LNCaP clone FGC (cell line): ENCODE measurements at regions not wholly inside any gene's neighbourhood (a gene's known extent, or its start where the extent isn't known, plus 50 kb on each side); places are given as distances from the start of the nearest gene placed in this dataset.

Experiments used
- DNase-seq: peaks from one replicate; pipeline ENCODE4 v3.0.0-alpha.2; 2011; ENCODE audit warnings: low read depth
- H3K4me3 ChIP-seq: 2 replicates; pipeline ENCODE4 v1.5.1; 2011; ENCODE audit warnings: mild to moderate bottlenecking, low read depth, low read length, control low read depth
- CTCF ChIP-seq: IDR thresholded peaks from 2 replicates; pipeline ENCODE4 v1.5.1; 2012; ENCODE audit warnings: mild to moderate bottlenecking; ENCODE audit not compliant: control insufficient read depth, insufficient read depth; ENCODE audit errors: extremely low read depth

GRCh38 chr18:39365836-39366485, 1800.4 kb upstream of the CELF4 start:
- no peak overlapping the region for H3K4me3 ChIP-seq
- DNase-seq = no peak
- TF ChIP-seq CTCF = no peak

- TF ChIP-seq CTCF = no peak
- DNase-seq = no peak
- H3K4me3 ChIP-seq = no peak overlapping the region
Measured at GRCh38 chr18:39360072-39360471, 1794.5 kb upstream of the CELF4 start.

DNA sequence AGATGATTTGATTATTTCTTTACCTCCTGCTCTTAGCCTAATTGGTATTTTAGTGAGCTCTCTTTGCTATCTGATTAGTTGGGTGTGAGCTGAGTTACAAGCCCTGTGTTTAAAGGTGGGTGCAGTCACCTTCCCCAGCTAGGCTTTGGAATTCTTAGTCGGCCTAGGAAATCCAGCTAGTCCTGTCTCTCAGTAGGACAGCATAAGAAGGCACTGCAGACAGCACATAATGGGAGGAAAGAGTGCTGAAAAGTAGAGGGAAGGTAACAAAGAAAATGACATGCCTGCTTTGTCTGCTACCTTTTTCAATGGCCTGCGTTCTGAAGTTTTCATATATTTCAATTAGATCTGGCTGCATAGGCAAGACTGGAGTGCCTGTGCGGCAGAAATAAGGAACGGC, 1794.0 kb upstream of the CELF4 start:
- H3K4me3 ChIP-seq = no peak overlapping the region
- no peak for DNase-seq
- no peak for TF ChIP-seq CTCF

GRCh38 chr18:39350945-39351344, 1785.3 kb upstream of the CELF4 start:
- DNase-seq = no peak
- no peak for TF ChIP-seq CTCF
- H3K4me3 ChIP-seq = no peak overlapping the region

DNA sequence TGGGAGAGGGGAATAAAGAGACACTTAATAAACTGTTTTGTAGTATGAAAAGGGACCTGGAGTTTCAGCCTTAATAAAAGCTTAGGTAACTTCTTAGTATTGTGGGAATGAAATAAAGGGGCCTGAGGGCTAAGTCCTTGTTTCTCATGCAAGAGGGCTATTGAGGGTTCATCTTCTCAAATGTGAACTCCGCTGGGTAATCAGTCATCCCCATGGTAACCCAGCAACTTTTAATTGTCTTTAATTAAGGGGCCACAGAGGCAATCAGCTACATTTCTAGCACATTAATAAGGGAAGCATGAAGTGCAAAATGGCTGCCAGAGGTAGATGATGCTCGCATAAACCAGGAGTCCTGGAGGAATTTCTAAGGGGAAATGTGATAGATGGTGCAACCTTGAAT, 1784.2 kb upstream of the CELF4 start:
- H3K4me3 ChIP-seq = no peak overlapping the region
- DNase-seq = no peak
- TF ChIP-seq CTCF = no peak

GRCh38 chr18:39348757-39349156, 1783.2 kb upstream of the CELF4 start:
- no peak for TF ChIP-seq CTCF
- DNase-seq = no peak
- H3K4me3 ChIP-seq = no peak overlapping the region

- no peak overlapping the region for H3K4me3 ChIP-seq
- TF ChIP-seq CTCF = no peak
- DNase-seq = no peak
Measured at GRCh38 chr18:39347701-39348100, 1782.1 kb upstream of the CELF4 start.
